ENCODE measurements at regions not wholly inside any gene's neighbourhood (a gene's known extent, or its start where the extent isn't known, plus 50 kb on each side); places are given as distances from the start of the nearest gene placed in this dataset.

DNA sequence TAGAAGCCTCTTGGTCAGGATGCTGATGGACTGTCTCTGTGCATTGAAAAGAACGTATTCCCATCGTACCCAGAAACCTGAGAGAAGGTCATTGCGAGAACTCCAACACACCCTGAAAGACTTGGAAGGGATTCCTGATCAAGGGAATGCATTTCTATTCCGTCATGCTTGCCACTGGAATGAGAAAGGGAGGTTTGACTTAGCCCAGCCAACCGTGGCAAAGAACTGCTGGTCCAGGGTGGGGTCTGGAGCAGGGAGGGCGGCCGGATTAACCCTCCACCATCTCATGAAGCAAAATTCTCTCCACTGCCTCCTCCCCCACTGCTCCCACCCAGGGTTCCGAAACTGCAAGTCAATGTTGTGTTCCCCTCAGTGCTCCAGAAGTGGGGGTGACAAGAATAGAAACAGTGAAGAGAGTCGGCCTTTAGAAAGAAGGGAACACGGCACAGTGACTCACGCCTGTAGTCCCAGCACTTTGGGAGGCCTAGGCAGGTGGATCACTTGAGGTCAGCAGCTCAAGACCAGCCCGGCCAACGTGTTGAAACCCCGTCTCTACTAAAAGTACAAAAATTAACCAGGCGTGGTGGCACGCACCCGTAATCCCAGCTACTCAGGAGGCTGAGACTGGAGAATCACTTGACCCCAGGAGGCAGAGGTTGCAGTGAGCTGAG lies 137.5 kb upstream of the MGMT start:
- no peak overlapping the region for H3K4me3 ChIP-seq (replicated peaks; ENCODE audit: low read depth, low read length)
- no peaks in the 10 kb centered on the region for H3K36me3 ChIP-seq (ENCODE audit: control insufficient read depth, insufficient read depth, low read length)
- DNase-seq (ENCODE audit: extremely low read depth, insufficient read length): no peak
- H3K27me3 ChIP-seq (replicated peaks; ENCODE audit: control insufficient read depth, insufficient read depth, low read length): no peaks in the 10 kb centered on the region
- TF ChIP-seq, protein P1, sequence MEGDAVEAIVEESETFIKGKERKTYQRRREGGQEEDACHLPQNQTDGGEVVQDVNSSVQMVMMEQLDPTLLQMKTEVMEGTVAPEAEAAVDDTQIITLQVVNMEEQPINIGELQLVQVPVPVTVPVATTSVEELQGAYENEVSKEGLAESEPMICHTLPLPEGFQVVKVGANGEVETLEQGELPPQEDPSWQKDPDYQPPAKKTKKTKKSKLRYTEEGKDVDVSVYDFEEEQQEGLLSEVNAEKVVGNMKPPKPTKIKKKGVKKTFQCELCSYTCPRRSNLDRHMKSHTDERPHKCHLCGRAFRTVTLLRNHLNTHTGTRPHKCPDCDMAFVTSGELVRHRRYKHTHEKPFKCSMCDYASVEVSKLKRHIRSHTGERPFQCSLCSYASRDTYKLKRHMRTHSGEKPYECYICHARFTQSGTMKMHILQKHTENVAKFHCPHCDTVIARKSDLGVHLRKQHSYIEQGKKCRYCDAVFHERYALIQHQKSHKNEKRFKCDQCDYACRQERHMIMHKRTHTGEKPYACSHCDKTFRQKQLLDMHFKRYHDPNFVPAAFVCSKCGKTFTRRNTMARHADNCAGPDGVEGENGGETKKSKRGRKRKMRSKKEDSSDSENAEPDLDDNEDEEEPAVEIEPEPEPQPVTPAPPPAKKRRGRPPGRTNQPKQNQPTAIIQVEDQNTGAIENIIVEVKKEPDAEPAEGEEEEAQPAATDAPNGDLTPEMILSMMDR (IDR thresholded peaks at IDR 0.05; ENCODE audit: insufficient read depth, low read length, poor library complexity, severe bottlenecking): no peak

- Histone ChIP-seq H3K4me3 (replicated peaks; ENCODE audit: low read depth, low read length) (no peak overlapping the region), H3K27me3 (replicated peaks; ENCODE audit: control insufficient read depth, insufficient read depth, low read length) (no peaks in the 10 kb centered on the region), H3K36me3 (ENCODE audit: control insufficient read depth, insufficient read depth, low read length) (no peaks in the 10 kb centered on the region)
- TF ChIP-seq, protein P1 (IDR thresholded peaks at IDR 0.05; ENCODE audit: insufficient read depth, low read length, poor library complexity, severe bottlenecking): no peak
- DNase-seq (ENCODE audit: extremely low read depth, insufficient read length): no peak
Observed at GRCh38 chr10:129330211-129330610, 136.8 kb upstream of the MGMT start.

- DNase-seq (ENCODE audit: extremely low read depth, insufficient read length): no peak
- Histone ChIP-seq H3K4me3 (replicated peaks; ENCODE audit: low read depth, low read length) (no peak overlapping the region), H3K36me3 (ENCODE audit: control insufficient read depth, insufficient read depth, low read length) (no peaks in the 10 kb centered on the region), H3K27me3 (replicated peaks; ENCODE audit: control insufficient read depth, insufficient read depth, low read length) (no peaks in the 10 kb centered on the region)
- TF ChIP-seq, protein P1 (IDR thresholded peaks at IDR 0.05; ENCODE audit: insufficient read depth, low read length, poor library complexity, severe bottlenecking): no peak
Observed at GRCh38 chr10:129331207-129331838, 135.7 kb upstream of the MGMT start.

GRCh38 chr10:129331839-129332220 lies 135.2 kb upstream of the MGMT start:
- TF ChIP-seq, protein P1 (IDR thresholded peaks at IDR 0.05; ENCODE audit: insufficient read depth, low read length, poor library complexity, severe bottlenecking): no peak
- no peaks in the 10 kb centered on the region for H3K36me3 ChIP-seq (ENCODE audit: control insufficient read depth, insufficient read depth, low read length)
- H3K4me3 ChIP-seq (replicated peaks; ENCODE audit: low read depth, low read length): no peak overlapping the region
- no peaks in the 10 kb centered on the region for H3K27me3 ChIP-seq (replicated peaks; ENCODE audit: control insufficient read depth, insufficient read depth, low read length)
- no peak for DNase-seq (ENCODE audit: extremely low read depth, insufficient read length)

- DNase-seq (ENCODE audit: extremely low read depth, insufficient read length): no peak
- Histone ChIP-seq H3K27me3 (replicated peaks; ENCODE audit: control insufficient read depth, insufficient read depth, low read length) (no peaks in the 10 kb centered on the region), H3K36me3 (ENCODE audit: control insufficient read depth, insufficient read depth, low read length) (no peaks in the 10 kb centered on the region), H3K4me3 (replicated peaks; ENCODE audit: low read depth, low read length) (no peak overlapping the region)
- TF ChIP-seq, protein P1 (IDR thresholded peaks at IDR 0.05; ENCODE audit: insufficient read depth, low read length, poor library complexity, severe bottlenecking): no peak
Observed at GRCh38 chr10:129332476-129332875, 134.6 kb upstream of the MGMT start.

Measured in GM06990 (cell line).